HepG2 (cell line): ENCODE measurements at regions not wholly inside any gene's neighbourhood (a gene's known extent, or its start where the extent isn't known, plus 50 kb on each side); places are given as distances from the start of the nearest gene placed in this dataset.

Experiments
- ATAC-seq: fragments of 200-7000 bp; cut with Tn5 transposase; 3 replicates; pipeline ENCODE4 v1.9.1; 2020; ENCODE audit warnings: mild to moderate bottlenecking, moderate library complexity
- BruUV-seq: library from RNA; stranded (reverse); fragments of 400-500 nt; replicated peaks from 2 replicates; lab custom pipeline; 2021; lab: Mats Ljungman, UMichigan
- CTCF ChIA-PET: fragments of 300-600 bp; formaldehyde crosslinking; extraction: SDS; loops from one replicate; lab custom pipeline; 2021; ENCODE audit warnings: low total read pairs, inconsistent platforms, low intra/inter-chr PET ratio; lab: Yijun Ruan, JAX
- POLR2A ChIA-PET: fragments of 350-600 bp; sonication (Branson Sonifier 250); formaldehyde crosslinking; loops from one replicate; lab custom pipeline; 2020; ENCODE audit warnings: antibody characterized with exemption, inconsistent platforms; lab: Yijun Ruan, JAX
- DNase-seq: peaks from one replicate; pipeline ENCODE4 v3.0.0-alpha.2; 2015; ENCODE audit warnings: low spot score
- FAIRE-seq: peaks from 3 replicates; lab custom pipeline; 2011; peaks lifted over from hg19 to GRCh38; lab: Jason Lieb, UNC
- H2AFZ ChIP-seq: one replicate; pipeline ENCODE4 v1.6.1; 2011; ENCODE audit warnings: low read length, inconsistent platforms
- H3K27ac ChIP-seq: fragments of 300-600 bp; 3 replicates; pipeline ENCODE4 v1.8.0; 2011; ENCODE audit warnings: mixed run types, mild to moderate bottlenecking, mixed read lengths, low read length, inconsistent platforms; ENCODE audit not compliant: insufficient read depth; ENCODE audit errors: extremely low read length
- H3K27me3 ChIP-seq, 2 experiments: fragments of 200-600 bp in 1 of 2; 2 replicates in 1 of 2; 3 replicates in 1 of 2; pipeline versions ENCODE4 v1.6.0 to v1.8.0; 2011; ENCODE audit warnings: low read length in 2 of 2, mild to moderate bottlenecking in 2 of 2, moderate library complexity in 2 of 2, inconsistent platforms in 1 of 2; ENCODE audit not compliant: insufficient read depth in 2 of 2, control insufficient read depth in 1 of 2
- H3K36me3 ChIP-seq, 2 experiments: fragments of 200-600 bp in 1 of 2; replicated peaks in 1 of 2; 2 replicates in 1 of 2; 3 replicates in 1 of 2; pipeline versions ENCODE4 v1.5.1 to v1.8.0; 2011; ENCODE audit warnings: low read length in 2 of 2, inconsistent platforms in 1 of 2; ENCODE audit not compliant: insufficient read depth in 2 of 2, control insufficient read depth in 1 of 2
- H3K4me1 ChIP-seq: 2 replicates; pipeline ENCODE4 v1.5.1; 2012; ENCODE audit warnings: low read length, inconsistent platforms; ENCODE audit not compliant: insufficient read depth
- H3K4me2 ChIP-seq: 2 replicates; pipeline ENCODE4 v1.6.0; 2011; ENCODE audit warnings: low read depth, low read length, inconsistent platforms
- H3K4me3 ChIP-seq, 3 experiments: fragments of 200-600 bp in 1 of 3; sonication (generic), shearing (Covaris generic) in 1 of 3; replicated peaks in 1 of 3; 2 replicates each; pipeline ENCODE4 v1.5.1; 2011 to 2016; ENCODE audit warnings: low read length in 3 of 3, inconsistent platforms in 2 of 3, low read depth in 2 of 3, mild to moderate bottlenecking in 2 of 3, control low read depth in 1 of 3, mixed read lengths in 1 of 3; ENCODE audit not compliant: insufficient read depth in 1 of 3
- H3K79me2 ChIP-seq: one replicate; pipeline ENCODE4 v1.6.1; 2011; ENCODE audit warnings: low read length, inconsistent platforms; ENCODE audit not compliant: insufficient read depth
- H3K9ac ChIP-seq: 2 replicates; pipeline ENCODE4 v1.6.0; 2011; ENCODE audit warnings: mild to moderate bottlenecking, low read depth, low read length, inconsistent platforms; ENCODE audit not compliant: insufficient read depth
- H3K9me3 ChIP-seq: 2 replicates; pipeline ENCODE4 v1.5.1; 2012; ENCODE audit warnings: mild to moderate bottlenecking, low read length
- H4K20me1 ChIP-seq: 2 replicates; pipeline ENCODE4 v1.6.0; 2011; ENCODE audit warnings: inconsistent platforms, mild to moderate bottlenecking, low read length, moderate library complexity; ENCODE audit not compliant: insufficient read depth
- ARID2 ChIP-seq: sonication (generic); formaldehyde crosslinking; IDR thresholded peaks from 2 replicates; pipeline ENCODE4 v1.8.1; 2022; ENCODE audit warnings: mild to moderate bottlenecking, missing genetic modification reagents, borderline replicate concordance
- ATF7 ChIP-seq, 2 experiments: fragments of 450-650 bp in 1 of 2; sonication (generic) in 1 of 2; formaldehyde crosslinking in 1 of 2; IDR thresholded peaks; 2 replicates each; pipeline versions ENCODE4 v1.4.0 to v1.6.1; 2016 to 2020; ENCODE audit warnings: antibody characterized with exemption in 1 of 2, mild to moderate bottlenecking in 1 of 2, missing genetic modification reagents in 1 of 2
- HNRNPUL1 ChIP-seq: fragments of 200-400 bp; formaldehyde crosslinking; IDR thresholded peaks from 2 replicates; pipeline ENCODE4 v1.6.1; 2017; ENCODE audit warnings: low read depth, mild to moderate bottlenecking, low read length, moderate library complexity
- MAF1 ChIP-seq: sonication (generic); formaldehyde crosslinking; IDR thresholded peaks from 2 replicates; pipeline ENCODE4 v1.5.0; 2020; ENCODE audit warnings: missing genetic modification reagents, borderline replicate concordance
- MATR3 ChIP-seq: sonication (generic); formaldehyde crosslinking; IDR thresholded peaks from 2 replicates; pipeline ENCODE4 v1.4.0; 2020; ENCODE audit warnings: missing genetic modification reagents
- NR3C1 ChIP-seq: sonication (generic); formaldehyde crosslinking; IDR thresholded peaks from 2 replicates; pipeline ENCODE4 v1.4.0; 2020; ENCODE audit warnings: missing genetic modification reagents
- PCBP2 ChIP-seq: fragments of 200-400 bp; formaldehyde crosslinking; optimal IDR thresholded peaks from 2 replicates; pipeline ENCODE3; 2018; ENCODE audit warnings: low read length, low read depth; ENCODE audit not compliant: poor library complexity, severe bottlenecking
- PHB2 ChIP-seq: fragments of 450-650 bp; IDR thresholded peaks from 2 replicates; pipeline ENCODE4 v1.6.1; 2018; ENCODE audit not compliant: partially characterized antibody
- REL ChIP-seq: sonication (generic); formaldehyde crosslinking; conservative IDR thresholded peaks from 2 replicates; pipeline ENCODE4 v1.8.0; 2022; ENCODE audit warnings: mild to moderate bottlenecking, missing genetic modification reagents, moderate library complexity
- ZNF383 ChIP-seq: sonication (generic); formaldehyde crosslinking; IDR thresholded peaks from 2 replicates; pipeline ENCODE4 v1.4.0; 2020; ENCODE audit warnings: missing genetic modification reagents, mild to moderate bottlenecking, borderline replicate concordance
- WGBS: methylation state at CpG from one replicate; pipeline ENCODE4 v1.1.6; 2017; ENCODE audit warnings: low lambda C conversion rate; 5-methylcytosine and 5-hydroxymethylcytosine counted together
- in situ Hi-C: cut with HindIII; loops from 2 replicates; pipeline ENCODE4 v1.10.0; 2017; ENCODE audit warnings: low pct_unique_long_range_greater_than_20kb; ENCODE audit not compliant: extremely low pct_ligation_motif_present
- intact Hi-C: fragments of 100-400 bp; cut with micrococcal nuclease; formaldehyde crosslinking; loops from one replicate; pipeline ENCODE4 v1.10.0; 2022; ENCODE audit not compliant: unreplicated experiment
- TF ChIP-seq, protein P1 (sequence below): sonication (generic); formaldehyde crosslinking; IDR thresholded peaks from 2 replicates; pipeline ENCODE4 v1.8.0; 2022; ENCODE audit warnings: missing genetic modification reagents, mild to moderate bottlenecking, moderate library complexity, borderline replicate concordance

DNA sequence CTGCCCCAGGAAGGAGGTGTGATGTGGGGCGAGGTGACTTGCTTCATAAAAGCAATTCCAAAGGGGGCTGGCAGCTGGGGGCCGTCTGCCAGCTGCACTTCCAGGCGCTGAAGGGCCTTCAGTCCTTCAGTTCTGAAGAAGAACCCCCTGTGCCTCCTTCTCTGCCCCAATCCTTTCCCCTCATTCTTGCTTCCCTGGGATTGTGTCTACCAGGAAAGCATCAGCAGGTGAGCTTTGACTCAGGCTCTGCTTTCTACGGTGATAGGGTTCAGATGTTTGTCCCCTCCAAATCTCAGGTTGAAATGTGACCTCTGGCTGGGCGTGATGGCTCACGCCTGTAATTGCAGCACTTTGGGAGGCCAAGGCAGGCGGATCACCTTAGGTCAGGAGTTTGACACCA lies 52.5 kb upstream of the NKD1 start:
- no peaks in the 10 kb centered on the region for H4K20me1 ChIP-seq
- H3K27me3 ChIP-seq, result no peaks in the 10 kb centered on the region
- WGBS, result 92% methylated on average over 7 of the region's 7 CpGs
- POLR2A ChIA-PET, result interaction anchor here (0.8 to 2.7 kb wide), 3 partner anchors 10 to 54 kb away, joined by 3 to 14 read pairs (median 5); no protein-coding TSS in a partner anchor
- H2AFZ ChIP-seq, result no peak overlapping the region
- H3K36me3 ChIP-seq, result no peaks in the 10 kb centered on the region
- H3K79me2 ChIP-seq, result no peaks in the 10 kb centered on the region
- FAIRE-seq, result no peak
- intact Hi-C loops, result no loop called here
- H3K9me3 ChIP-seq, result no peaks in the 10 kb centered on the region
- TF ChIP-seq REL (CRISPR knock-in tag), result no peak
- TF ChIP-seq HNRNPUL1, result no peak
- no TSS peak for BruUV-seq
- H3K27ac ChIP-seq, result no peak overlapping the region
- in situ Hi-C loops, result no loop called here
- no peak overlapping the region for H3K9ac ChIP-seq
- H3K4me1 ChIP-seq, result peaks cover 49% of the 10 kb centered on the region
- CTCF ChIA-PET, result no interaction called here
- no peak for DNase-seq
- no peak for ATAC-seq
- H3K4me2 ChIP-seq, result no peak overlapping the region
- H3K4me3 ChIP-seq, result no peak overlapping the region

DNA sequence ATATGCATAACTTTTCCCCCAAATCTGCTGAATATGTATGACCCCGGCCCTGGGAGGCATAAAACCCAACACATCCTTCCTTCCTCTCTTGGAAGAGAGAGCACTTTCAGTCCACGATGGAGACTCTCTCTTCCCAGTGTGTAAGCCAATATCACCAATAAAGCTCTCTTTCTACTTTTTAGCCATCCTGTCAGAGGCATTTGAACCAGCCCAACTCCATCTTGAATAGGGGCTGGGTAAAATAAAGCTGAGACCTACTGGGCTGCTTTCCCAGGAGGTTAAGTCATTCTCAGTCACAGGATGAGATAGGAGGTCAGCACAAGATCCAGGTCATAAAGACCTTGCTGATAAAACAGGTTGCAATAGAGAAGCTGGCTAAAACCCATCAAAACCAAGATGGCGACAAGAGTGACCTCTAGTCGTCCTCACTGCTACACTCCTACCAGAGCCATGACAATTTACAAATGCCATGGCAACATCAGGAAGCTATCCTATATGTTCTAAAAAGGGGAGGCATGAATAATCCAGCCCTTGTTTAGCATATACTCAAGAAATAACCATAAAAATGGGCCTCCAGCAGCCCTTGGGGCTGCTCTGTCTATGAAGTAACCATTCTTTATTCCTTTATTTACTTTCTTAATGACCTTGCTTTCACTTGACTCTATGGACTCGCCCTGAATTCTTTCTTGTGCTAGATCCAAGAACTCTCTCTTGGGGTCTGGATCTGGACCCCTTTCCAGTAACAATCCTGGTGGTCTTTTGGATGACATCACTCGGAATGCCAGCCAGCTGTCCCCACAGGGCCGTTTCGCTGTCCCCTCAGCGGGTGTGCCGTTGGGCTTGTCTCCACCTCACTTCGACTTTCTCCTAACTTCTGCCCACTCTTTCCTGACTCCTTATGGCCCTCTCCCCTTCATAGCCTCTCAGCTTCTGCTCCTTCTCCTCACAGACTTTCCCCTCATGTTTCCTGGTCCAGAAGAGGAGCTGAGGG lies 53.4 kb upstream of the NKD1 start:
- in situ Hi-C loops, result no loop called here
- CTCF ChIA-PET, result no interaction called here
- no peak overlapping the region for H3K27ac ChIP-seq
- no peak overlapping the region for H3K4me2 ChIP-seq
- BruUV-seq, result no TSS peak
- H2AFZ ChIP-seq, result no peak overlapping the region
- no peak for TF ChIP-seq ARID2
- TF ChIP-seq MAF1, result no peak
- TF ChIP-seq PCBP2, result no peak
- TF ChIP-seq ATF7 (IDR thresholded peaks at IDR 0.05), result peak; percentile 50
- no peak for TF ChIP-seq ATF7 (CRISPR knock-in tag; IDR thresholded peaks at IDR 0.05)
- TF ChIP-seq MATR3 (CRISPR knock-in tag), result no peak
- TF ChIP-seq NR3C1 (CRISPR knock-in tag), result no peak
- no peak for TF ChIP-seq PHB2
- TF ChIP-seq, protein P1, sequence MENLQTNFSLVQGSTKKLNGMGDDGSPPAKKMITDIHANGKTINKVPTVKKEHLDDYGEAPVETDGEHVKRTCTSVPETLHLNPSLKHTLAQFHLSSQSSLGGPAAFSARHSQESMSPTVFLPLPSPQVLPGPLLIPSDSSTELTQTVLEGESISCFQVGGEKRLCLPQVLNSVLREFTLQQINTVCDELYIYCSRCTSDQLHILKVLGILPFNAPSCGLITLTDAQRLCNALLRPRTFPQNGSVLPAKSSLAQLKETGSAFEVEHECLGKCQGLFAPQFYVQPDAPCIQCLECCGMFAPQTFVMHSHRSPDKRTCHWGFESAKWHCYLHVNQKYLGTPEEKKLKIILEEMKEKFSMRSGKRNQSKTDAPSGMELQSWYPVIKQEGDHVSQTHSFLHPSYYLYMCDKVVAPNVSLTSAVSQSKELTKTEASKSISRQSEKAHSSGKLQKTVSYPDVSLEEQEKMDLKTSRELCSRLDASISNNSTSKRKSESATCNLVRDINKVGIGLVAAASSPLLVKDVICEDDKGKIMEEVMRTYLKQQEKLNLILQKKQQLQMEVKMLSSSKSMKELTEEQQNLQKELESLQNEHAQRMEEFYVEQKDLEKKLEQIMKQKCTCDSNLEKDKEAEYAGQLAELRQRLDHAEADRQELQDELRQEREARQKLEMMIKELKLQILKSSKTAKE, result no peak
- no peak for TF ChIP-seq ZNF383 (CRISPR knock-in tag)
- H4K20me1 ChIP-seq, result no peaks in the 10 kb centered on the region
- WGBS, result 96% methylated on average over 11 of the region's 11 CpGs
- H3K9me3 ChIP-seq, result no peaks in the 10 kb centered on the region
- ATAC-seq, result no peak
- peaks cover 49% of the 10 kb centered on the region for H3K4me1 ChIP-seq
- H3K4me3 ChIP-seq, result no peak overlapping the region
- no peaks in the 10 kb centered on the region for H3K36me3 ChIP-seq
- POLR2A ChIA-PET, result interaction anchor here (1.4 to 2.7 kb wide), 2 partner anchors 11 to 16 kb away, joined by 3 to 14 read pairs; no protein-coding TSS in a partner anchor
- no peak for FAIRE-seq
- H3K9ac ChIP-seq, result no peak overlapping the region
- DNase-seq, result no peak
- intact Hi-C loops, result no loop called here
- no peaks in the 10 kb centered on the region for H3K79me2 ChIP-seq
- no peaks in the 10 kb centered on the region for H3K27me3 ChIP-seq
